Central memory CD8-positive, alpha-beta T cell (primary cell): ENCODE measurements at regions not wholly inside any gene's neighbourhood (a gene's known extent, or its start where the extent isn't known, plus 50 kb on each side); places are given as distances from the start of the nearest gene placed in this dataset.

Experiments
- ATAC-seq: fragments of 150-1000 bp; cut with Tn5 transposase; replicated peaks from 2 replicates; pipeline ENCODE4 v1.10.0; 2022; ENCODE audit warnings: mild to moderate bottlenecking, moderate FRiP score, moderate number of reproducible peaks; ENCODE audit not compliant: poor library complexity, severe bottlenecking; ENCODE audit errors: extremely low read depth
- DNase-seq, 2 donors: peaks; one replicate each; pipeline ENCODE4 v3.0.0; 2021; ENCODE audit warnings: low spot score in 2 of 2
- H3K27ac Mint-ChIP-seq: one replicate; pipeline ENCODE4 v1.8.0; 2022; ENCODE audit warnings: low read depth, mild to moderate bottlenecking, moderate library complexity, mixed read lengths
- H3K27me3 Mint-ChIP-seq: one replicate; pipeline ENCODE4 v1.8.0; 2022; ENCODE audit warnings: mixed read lengths
- H3K36me3 Mint-ChIP-seq: one replicate; pipeline ENCODE4 v1.8.0; 2022; ENCODE audit warnings: mild to moderate bottlenecking, moderate library complexity, mixed read lengths; ENCODE audit not compliant: insufficient read depth
- H3K4me1 Mint-ChIP-seq: one replicate; pipeline ENCODE4 v1.8.0; 2022; ENCODE audit warnings: mixed read lengths
- H3K4me3 Mint-ChIP-seq: one replicate; pipeline ENCODE4 v1.8.0; 2022; ENCODE audit warnings: mild to moderate bottlenecking, moderate library complexity, mixed read lengths
- H3K9me3 Mint-ChIP-seq: one replicate; pipeline ENCODE4 v1.8.0; 2022; ENCODE audit warnings: mixed read lengths

DNA sequence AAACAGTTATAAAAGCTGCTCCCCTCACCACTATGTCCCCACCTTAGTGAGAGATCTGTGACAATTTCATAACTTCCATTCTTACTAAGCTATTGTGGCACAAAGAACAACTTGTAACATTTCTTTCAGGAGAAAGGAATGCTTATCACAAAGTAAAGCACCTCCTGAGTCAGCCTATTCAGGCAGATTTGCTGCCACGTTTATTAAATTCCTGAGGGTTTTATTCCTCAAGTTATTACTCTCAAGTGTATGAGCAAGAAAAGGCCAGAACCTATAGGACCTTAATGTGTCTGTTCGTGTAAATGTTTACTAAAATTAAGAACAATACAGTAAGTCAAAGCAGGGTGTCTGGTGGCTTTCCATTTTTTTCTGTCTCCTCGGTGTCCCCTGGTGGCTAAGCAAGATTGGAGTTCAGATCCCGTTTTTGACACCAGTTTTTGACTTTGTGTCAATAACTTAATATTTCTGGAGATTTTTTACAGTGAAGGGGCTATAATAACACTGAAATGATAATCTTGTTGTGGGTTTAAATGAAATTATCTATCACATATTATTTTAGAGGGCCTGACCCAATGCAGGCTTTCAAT is 1539.6 kb downstream of the BRINP3 start:
- H3K36me3 Mint-ChIP-seq: no peaks in the 10 kb centered on the region
- no peaks in the 10 kb centered on the region for H3K9me3 Mint-ChIP-seq
- H3K4me1 Mint-ChIP-seq: no peaks in the 10 kb centered on the region
- H3K27ac Mint-ChIP-seq: no peak overlapping the region
- DNase-seq: no peak
- H3K27me3 Mint-ChIP-seq: no peaks in the 10 kb centered on the region
- ATAC-seq: no peak
- no peak overlapping the region for H3K4me3 Mint-ChIP-seq

GRCh38 chr1:188941986-188942385 is 1535.7 kb downstream of the BRINP3 start:
- H3K27me3 Mint-ChIP-seq: no peaks in the 10 kb centered on the region
- H3K4me3 Mint-ChIP-seq: no peak overlapping the region
- no peak overlapping the region for H3K27ac Mint-ChIP-seq
- no peaks in the 10 kb centered on the region for H3K4me1 Mint-ChIP-seq
- ATAC-seq: no peak
- no peak for DNase-seq
- H3K9me3 Mint-ChIP-seq: peaks cover 6% of the 10 kb centered on the region
- H3K36me3 Mint-ChIP-seq: no peaks in the 10 kb centered on the region

- Mint-ChIP-seq H3K36me3 (no peaks in the 10 kb centered on the region), H3K27me3 (no peaks in the 10 kb centered on the region), H3K27ac (no peak overlapping the region), H3K9me3 (peaks cover 9% of the 10 kb centered on the region), H3K4me1 (no peaks in the 10 kb centered on the region), H3K4me3 (no peak overlapping the region)
- no peak for DNase-seq
- ATAC-seq: no peak
Measured at GRCh38 chr1:188949701-188950100, 1528.0 kb downstream of the BRINP3 start.

- H3K9me3 Mint-ChIP-seq: peaks cover 27% of the 10 kb centered on the region
- no peak overlapping the region for H3K27ac Mint-ChIP-seq
- H3K4me3 Mint-ChIP-seq: no peak overlapping the region
- no peaks in the 10 kb centered on the region for H3K27me3 Mint-ChIP-seq
- H3K4me1 Mint-ChIP-seq: no peaks in the 10 kb centered on the region
- H3K36me3 Mint-ChIP-seq: no peaks in the 10 kb centered on the region
- no peak for DNase-seq
- ATAC-seq: no peak
Measured at GRCh38 chr1:188958461-188959115, 1519.1 kb downstream of the BRINP3 start.

DNA sequence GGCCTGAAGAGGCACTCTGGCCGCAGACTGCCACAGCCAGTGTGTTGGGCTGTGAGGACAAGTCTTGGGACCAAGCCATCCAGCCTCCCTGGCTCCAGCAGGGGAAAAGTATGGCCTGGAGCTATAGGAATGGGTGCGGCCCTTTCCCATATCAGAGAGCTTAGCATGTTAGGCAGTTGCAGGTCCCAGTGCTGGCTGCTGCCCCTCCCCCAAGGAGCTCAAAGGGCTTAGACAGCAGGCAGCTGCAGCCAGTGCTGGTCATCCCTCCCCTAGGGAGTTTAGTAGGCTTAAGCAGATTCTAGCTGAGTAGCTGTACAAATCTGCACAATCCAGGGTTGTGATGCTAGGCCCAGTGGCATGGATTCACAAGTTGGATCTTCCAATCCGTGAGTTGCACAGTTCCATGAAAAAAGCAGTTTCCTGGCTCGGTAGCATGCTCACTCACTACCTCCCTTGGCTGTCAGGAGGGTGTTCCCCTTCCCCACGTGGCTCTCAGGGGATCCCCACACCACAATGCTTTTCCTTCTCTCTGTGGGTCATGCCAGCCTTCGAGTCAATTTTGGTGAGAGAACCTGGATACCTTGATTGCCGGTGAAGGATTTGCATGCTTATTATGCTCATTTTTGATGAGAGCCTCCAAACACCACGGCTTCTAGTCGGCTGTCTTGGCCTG is 1490.8 kb downstream of the BRINP3 start:
- Mint-ChIP-seq H3K27me3 (no peaks in the 10 kb centered on the region), H3K4me1 (no peaks in the 10 kb centered on the region), H3K27ac (no peak overlapping the region), H3K36me3 (no peaks in the 10 kb centered on the region), H3K9me3 (peaks cover 34% of the 10 kb centered on the region), H3K4me3 (no peak overlapping the region)
- no peak for DNase-seq
- no peak for ATAC-seq

DNA sequence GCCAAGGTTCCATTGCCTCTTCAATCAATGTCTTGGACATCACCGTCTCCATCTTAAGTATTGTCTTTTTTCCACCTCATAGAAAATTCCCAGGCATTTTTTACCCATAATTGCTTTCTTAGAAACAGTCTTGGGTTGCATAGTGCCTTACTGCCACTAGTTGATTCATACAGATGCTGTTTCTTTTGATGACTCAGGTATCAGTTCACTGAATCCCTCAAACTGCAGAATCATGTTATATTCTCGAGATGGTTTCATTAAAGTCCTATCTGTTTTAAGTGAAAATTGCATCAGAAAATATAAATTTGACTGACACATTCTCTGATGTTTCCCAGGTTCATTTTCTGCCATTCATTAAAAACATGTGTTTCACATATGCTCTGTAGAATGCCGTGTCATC is 1489.1 kb downstream of the BRINP3 start:
- H3K4me3 Mint-ChIP-seq: no peak overlapping the region
- no peak overlapping the region for H3K27ac Mint-ChIP-seq
- H3K27me3 Mint-ChIP-seq: no peaks in the 10 kb centered on the region
- no peaks in the 10 kb centered on the region for H3K36me3 Mint-ChIP-seq
- H3K9me3 Mint-ChIP-seq: peaks cover 32% of the 10 kb centered on the region
- ATAC-seq (no peak), DNase-seq (no peak)
- H3K4me1 Mint-ChIP-seq: no peaks in the 10 kb centered on the region

DNA sequence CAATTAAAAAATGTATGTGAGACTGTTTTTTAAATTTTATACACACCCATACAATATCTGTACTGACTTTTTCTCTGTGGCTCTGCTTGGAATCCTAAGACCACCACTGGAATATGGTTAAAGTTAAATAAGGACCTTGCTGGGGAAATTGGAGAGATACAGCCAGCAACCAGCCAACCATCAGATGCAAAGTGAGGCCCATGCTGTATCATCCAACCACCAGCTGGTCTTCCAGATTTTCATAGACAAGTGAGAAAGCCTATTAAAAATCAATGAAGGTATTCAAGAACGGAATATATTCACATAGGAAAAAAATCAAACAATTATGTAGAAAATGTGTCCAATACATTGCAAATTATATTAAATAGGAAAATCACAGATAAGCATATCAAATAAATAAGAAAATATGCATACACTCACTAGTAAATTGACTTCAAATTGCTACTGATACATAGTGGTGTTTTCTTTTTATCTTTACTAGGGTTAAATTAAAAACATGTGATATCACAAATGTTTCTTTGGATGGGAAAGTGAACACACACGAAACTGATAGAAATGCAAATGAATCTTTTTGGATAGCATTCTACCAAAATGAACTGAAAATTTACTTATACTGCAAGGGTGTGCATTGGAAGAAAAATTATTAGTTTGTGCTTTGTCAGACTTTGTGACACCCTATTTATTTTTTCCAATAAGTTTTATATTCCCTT is 1486.3 kb downstream of the BRINP3 start:
- peaks cover 11% of the 10 kb centered on the region for H3K9me3 Mint-ChIP-seq
- no peak overlapping the region for H3K4me3 Mint-ChIP-seq
- H3K4me1 Mint-ChIP-seq: no peaks in the 10 kb centered on the region
- no peak for ATAC-seq
- no peak overlapping the region for H3K27ac Mint-ChIP-seq
- H3K36me3 Mint-ChIP-seq: no peaks in the 10 kb centered on the region
- DNase-seq: no peak
- no peaks in the 10 kb centered on the region for H3K27me3 Mint-ChIP-seq

- Mint-ChIP-seq H3K36me3 (no peaks in the 10 kb centered on the region), H3K27me3 (no peaks in the 10 kb centered on the region), H3K9me3 (peaks cover 15% of the 10 kb centered on the region), H3K4me1 (no peaks in the 10 kb centered on the region), H3K27ac (no peak overlapping the region), H3K4me3 (no peak overlapping the region)
- no peak for DNase-seq
- no peak for ATAC-seq
Measured at GRCh38 chr1:189007824-189008223, 1469.8 kb downstream of the BRINP3 start.

- H3K9me3 Mint-ChIP-seq: peaks cover 39% of the 10 kb centered on the region
- ATAC-seq (no peak), DNase-seq (no peak)
- H3K36me3 Mint-ChIP-seq: no peaks in the 10 kb centered on the region
- H3K4me1 Mint-ChIP-seq: no peaks in the 10 kb centered on the region
- no peak overlapping the region for H3K27ac Mint-ChIP-seq
- H3K27me3 Mint-ChIP-seq: no peaks in the 10 kb centered on the region
- no peak overlapping the region for H3K4me3 Mint-ChIP-seq
Measured at GRCh38 chr1:189021577-189021976, 1456.1 kb downstream of the BRINP3 start.

DNA sequence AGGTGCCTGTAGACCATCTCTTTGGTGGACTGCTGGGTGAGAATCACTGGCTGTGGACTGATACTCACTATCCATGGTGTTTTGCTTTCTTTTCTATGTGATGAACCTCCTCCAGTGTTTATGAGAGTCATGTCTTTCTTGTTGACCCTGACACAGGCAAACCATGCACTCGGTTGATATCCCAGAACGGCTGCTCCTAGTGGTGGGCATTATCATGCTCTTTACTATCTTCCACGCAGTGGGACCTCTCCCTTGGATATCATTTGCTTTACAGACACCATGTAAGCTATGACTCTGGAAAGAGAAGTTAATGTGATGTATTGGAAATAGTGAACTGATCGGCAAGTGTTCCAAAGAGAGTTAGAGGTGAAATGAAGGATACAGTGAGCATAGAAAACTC is 1455.6 kb downstream of the BRINP3 start:
- ATAC-seq: no peak
- no peaks in the 10 kb centered on the region for H3K36me3 Mint-ChIP-seq
- no peaks in the 10 kb centered on the region for H3K4me1 Mint-ChIP-seq
- no peak overlapping the region for H3K27ac Mint-ChIP-seq
- no peaks in the 10 kb centered on the region for H3K27me3 Mint-ChIP-seq
- no peak for DNase-seq
- peaks cover 34% of the 10 kb centered on the region for H3K9me3 Mint-ChIP-seq
- no peak overlapping the region for H3K4me3 Mint-ChIP-seq

DNA sequence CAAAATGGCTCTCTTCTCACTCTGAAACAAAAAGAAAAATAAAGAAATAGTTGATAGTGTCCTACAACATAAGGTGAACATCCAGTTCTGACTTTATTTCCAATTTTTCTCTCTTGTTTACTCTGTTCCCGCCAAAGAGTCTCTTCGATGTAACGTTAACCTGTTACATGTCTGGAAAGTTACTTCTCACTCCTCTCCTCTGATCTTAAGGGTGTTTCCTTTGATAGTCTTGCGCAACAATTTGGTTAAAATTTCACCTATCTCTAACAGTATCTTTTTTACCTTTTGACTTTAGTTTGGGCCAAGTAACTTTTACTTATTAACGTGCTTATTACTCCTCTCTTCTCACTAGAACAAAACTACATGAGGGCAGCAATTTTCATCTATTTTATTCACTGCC is 1450.2 kb downstream of the BRINP3 start:
- ATAC-seq: no peak
- no peaks in the 10 kb centered on the region for H3K36me3 Mint-ChIP-seq
- H3K4me3 Mint-ChIP-seq: no peak overlapping the region
- peaks cover 21% of the 10 kb centered on the region for H3K9me3 Mint-ChIP-seq
- no peak for DNase-seq
- no peak overlapping the region for H3K27ac Mint-ChIP-seq
- no peaks in the 10 kb centered on the region for H3K27me3 Mint-ChIP-seq
- no peaks in the 10 kb centered on the region for H3K4me1 Mint-ChIP-seq

DNA sequence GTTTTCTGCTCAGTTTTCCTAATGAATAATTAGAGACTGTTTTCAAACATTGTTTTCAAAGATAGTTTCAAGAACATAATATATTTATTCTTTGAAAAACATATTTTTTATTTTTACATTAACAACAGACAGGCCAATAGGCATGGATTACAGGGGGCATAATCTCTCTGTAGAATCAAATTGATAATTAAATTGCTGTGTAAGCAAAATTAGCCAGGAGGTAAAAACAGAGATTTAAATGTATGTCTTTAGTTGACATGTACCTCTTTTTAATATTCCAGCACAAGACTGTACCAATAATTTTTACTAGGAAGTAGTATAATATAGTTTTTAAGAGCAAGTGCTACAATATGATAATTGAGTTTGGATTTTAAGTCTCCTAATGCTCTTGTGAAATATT is 1444.5 kb downstream of the BRINP3 start:
- H3K9me3 Mint-ChIP-seq: peaks cover 5% of the 10 kb centered on the region
- H3K27ac Mint-ChIP-seq: no peak overlapping the region
- H3K27me3 Mint-ChIP-seq: no peaks in the 10 kb centered on the region
- no peak overlapping the region for H3K4me3 Mint-ChIP-seq
- ATAC-seq (no peak), DNase-seq (no peak)
- no peaks in the 10 kb centered on the region for H3K4me1 Mint-ChIP-seq
- H3K36me3 Mint-ChIP-seq: no peaks in the 10 kb centered on the region

- H3K9me3 Mint-ChIP-seq: peaks cover 6% of the 10 kb centered on the region
- no peaks in the 10 kb centered on the region for H3K27me3 Mint-ChIP-seq
- H3K4me3 Mint-ChIP-seq: no peak overlapping the region
- DNase-seq (no peak), ATAC-seq (no peak)
- no peaks in the 10 kb centered on the region for H3K4me1 Mint-ChIP-seq
- no peaks in the 10 kb centered on the region for H3K36me3 Mint-ChIP-seq
- no peak overlapping the region for H3K27ac Mint-ChIP-seq
Measured at GRCh38 chr1:189036628-189037027, 1441.0 kb downstream of the BRINP3 start.
